Progenitor cell of endocrine pancreas (in vitro differentiated cells): ENCODE measurements at regions not wholly inside any gene's neighbourhood (a gene's known extent, or its start where the extent isn't known, plus 50 kb on each side); places are given as distances from the start of the nearest gene placed in this dataset.

Source experiments
- DNase-seq: peaks from one replicate; pipeline ENCODE4 v3.0.0; 2021; ENCODE audit warnings: low spot score; ENCODE audit not compliant: unreplicated experiment
- H3K27ac Mint-ChIP-seq: 2 replicates; pipeline ENCODE4 v1.8.0; 2021; ENCODE audit warnings: mild to moderate bottlenecking, moderate library complexity, mixed read lengths
- H3K27me3 Mint-ChIP-seq: 2 replicates; pipeline ENCODE4 v1.8.0; 2021; ENCODE audit warnings: mixed read lengths
- H3K36me3 Mint-ChIP-seq: 2 replicates; pipeline ENCODE4 v1.8.0; 2022; ENCODE audit warnings: mixed read lengths; ENCODE audit not compliant: insufficient read depth
- H3K4me1 Mint-ChIP-seq: 2 replicates; pipeline ENCODE4 v1.8.0; 2021; ENCODE audit warnings: low read depth, mixed read lengths
- H3K4me3 Mint-ChIP-seq: 2 replicates; pipeline ENCODE4 v1.8.0; 2021; ENCODE audit warnings: low read depth, mild to moderate bottlenecking, moderate library complexity, mixed read lengths
- H3K9me3 Mint-ChIP-seq: 2 replicates; pipeline ENCODE4 v1.8.0; 2021; ENCODE audit warnings: low read depth, mixed read lengths
- CTCF ChIP-seq: fragments of 200-600 bp; sonication (generic); IDR thresholded peaks from one replicate; pipeline ENCODE4 v1.5.0; 2021; ENCODE audit warnings: antibody characterized with exemption, mild to moderate bottlenecking; ENCODE audit not compliant: unreplicated experiment

- Mint-ChIP-seq H3K27ac (no peak overlapping the region), H3K36me3 (no peaks in the 10 kb centered on the region), H3K4me1 (no peaks in the 10 kb centered on the region), H3K4me3 (no peak overlapping the region), H3K9me3 (no peaks in the 10 kb centered on the region), H3K27me3 (no peaks in the 10 kb centered on the region)
- DNase-seq: no peak
- TF ChIP-seq CTCF: no peak
Observed at GRCh38 chr7:145753004-145753403, 363.6 kb upstream of the CNTNAP2 start.

GRCh38 chr7:145737617-145738016 lies 379.0 kb upstream of the CNTNAP2 start:
- peaks cover 3% of the 10 kb centered on the region for H3K9me3 Mint-ChIP-seq

GRCh38 chr7:145735061-145735460 lies 381.5 kb upstream of the CNTNAP2 start:
- Mint-ChIP-seq H3K4me1 (peaks cover 3% of the 10 kb centered on the region), H3K9me3 (peaks cover 3% of the 10 kb centered on the region), H3K36me3 (no peaks in the 10 kb centered on the region), H3K4me3 (no peak overlapping the region), H3K27ac (no peak overlapping the region), H3K27me3 (no peaks in the 10 kb centered on the region)
- no peak for DNase-seq
- TF ChIP-seq CTCF: no peak

More at GRCh38 chr7:145737617-145738016, 379.0 kb upstream of the CNTNAP2 start:
- Mint-ChIP-seq H3K36me3 (no peaks in the 10 kb centered on the region), H3K27me3 (no peaks in the 10 kb centered on the region), H3K4me1 (peaks cover 3% of the 10 kb centered on the region), H3K4me3 (no peak overlapping the region), H3K27ac (no peak overlapping the region)
- no peak for TF ChIP-seq CTCF
- DNase-seq: no peak

- Mint-ChIP-seq H3K9me3 (no peaks in the 10 kb centered on the region), H3K4me3 (no peak overlapping the region), H3K27ac (no peak overlapping the region), H3K27me3 (no peaks in the 10 kb centered on the region), H3K4me1 (peaks cover 3% of the 10 kb centered on the region), H3K36me3 (no peaks in the 10 kb centered on the region)
- TF ChIP-seq CTCF: no peak
- no peak for DNase-seq
Observed at GRCh38 chr7:145732521-145732920, 384.1 kb upstream of the CNTNAP2 start.

GRCh38 chr7:145729691-145730090 lies 386.9 kb upstream of the CNTNAP2 start:
- TF ChIP-seq CTCF: no peak
- Mint-ChIP-seq H3K27ac (no peak overlapping the region), H3K4me1 (no peaks in the 10 kb centered on the region), H3K36me3 (no peaks in the 10 kb centered on the region), H3K27me3 (no peaks in the 10 kb centered on the region), H3K9me3 (no peaks in the 10 kb centered on the region), H3K4me3 (no peak overlapping the region)
- no peak for DNase-seq
